A673 (cell line): ENCODE measurements at regions not wholly inside any gene's neighbourhood (a gene's known extent, or its start where the extent isn't known, plus 50 kb on each side); places are given as distances from the start of the nearest gene placed in this dataset.

Experiments used
- CTCF ChIP-seq: fragments of 300-800, 200-600 bp; sonication (generic); conservative IDR thresholded peaks from 2 replicates; pipeline ENCODE4 v1.5.1; 2017; ENCODE audit warnings: low read depth, mild to moderate bottlenecking, antibody characterized with exemption, low read length, moderate library complexity, mixed read lengths
- EZH2 ChIP-seq: fragments of 200-600 bp; sonication (generic); IDR thresholded peaks from 2 replicates; pipeline ENCODE4 v1.6.1; 2017; ENCODE audit warnings: borderline replicate concordance, low read depth, mild to moderate bottlenecking, mixed read lengths, antibody characterized with exemption, low read length; ENCODE audit not compliant: poor library complexity, severe bottlenecking

- no peak for TF ChIP-seq CTCF
- TF ChIP-seq EZH2 = no peak
Measured at GRCh38 chr16:63458846-63459245, 1422.6 kb upstream of the CDH8 start.
